HG03378 (cell line): ENCODE measurements at regions not wholly inside any gene's neighbourhood (a gene's known extent, or its start where the extent isn't known, plus 50 kb on each side); places are given as distances from the start of the nearest gene placed in this dataset.
"Not testable (repeated sequence)": the region's sequence is repeated elsewhere in the genome, so short reads cannot be mapped to it uniquely, and the experiment has no call there.

Source experiments
- ATAC-seq: cut with Tn5 transposase; IDR thresholded peaks from one replicate; pipeline ENCODE4 v1.9.1; 2021; ENCODE audit warnings: mild to moderate bottlenecking, moderate library complexity; ENCODE audit not compliant: unreplicated experiment

DNA sequence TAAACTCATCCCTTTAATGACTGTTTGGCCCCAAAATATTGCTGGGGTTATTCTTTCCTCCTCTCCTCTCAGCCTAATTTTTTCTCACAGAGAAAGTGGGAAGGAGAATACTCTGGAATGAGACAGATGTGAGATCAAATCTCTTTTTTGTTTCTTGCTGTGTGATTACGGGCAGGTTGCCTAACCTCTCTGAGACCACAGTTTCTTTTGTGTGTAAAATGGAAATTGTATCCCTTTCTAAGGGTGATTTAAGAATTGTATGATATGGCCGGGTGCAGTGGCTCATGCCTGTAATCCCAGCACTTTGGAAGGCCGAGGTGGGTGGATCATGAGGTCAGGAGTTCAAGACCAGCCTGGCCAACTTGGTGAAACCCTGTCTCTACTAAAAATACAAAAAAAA lies 111.5 kb upstream of the MRPS22 start:
- not testable (repeated sequence) for ATAC-seq

DNA sequence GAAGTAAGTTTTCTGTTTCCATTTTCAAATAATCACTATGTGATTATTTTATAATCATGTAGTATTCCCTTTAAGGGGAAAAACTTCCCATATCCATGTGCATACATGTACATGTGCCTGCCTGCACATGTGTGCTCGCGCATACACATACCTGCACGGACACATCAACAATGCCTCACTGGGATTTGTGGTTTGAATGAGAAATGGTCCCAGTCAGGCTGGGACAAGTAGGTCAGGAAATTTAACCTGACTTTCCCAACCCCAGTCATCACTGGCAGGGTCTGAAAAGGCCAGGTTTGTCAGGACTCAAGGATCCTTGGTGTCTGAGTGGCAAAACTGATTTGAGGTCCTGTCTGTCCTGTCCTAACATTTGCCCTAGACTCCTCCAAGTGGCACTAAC lies 109.3 kb upstream of the MRPS22 start:
- ATAC-seq, result no peak

DNA sequence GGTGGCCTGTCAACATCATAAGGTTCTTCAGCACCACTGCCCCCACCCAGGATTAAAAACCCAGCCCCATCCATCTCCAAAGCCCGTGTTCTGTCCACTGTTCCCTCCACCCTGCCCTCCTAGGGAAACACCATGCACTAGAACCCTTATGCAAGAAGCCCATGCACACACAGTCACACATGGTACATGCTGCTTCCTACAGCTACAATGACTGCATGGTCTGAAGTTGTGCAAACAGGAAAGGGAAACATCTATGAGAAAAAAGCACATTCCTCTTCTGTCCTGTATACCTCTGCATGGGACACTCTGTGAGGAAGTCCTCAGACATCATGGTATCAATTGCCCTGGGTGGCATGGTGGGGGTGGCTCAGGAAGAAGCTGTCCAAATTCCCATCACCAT lies 108.6 kb upstream of the MRPS22 start:
- ATAC-seq, result no peak

DNA sequence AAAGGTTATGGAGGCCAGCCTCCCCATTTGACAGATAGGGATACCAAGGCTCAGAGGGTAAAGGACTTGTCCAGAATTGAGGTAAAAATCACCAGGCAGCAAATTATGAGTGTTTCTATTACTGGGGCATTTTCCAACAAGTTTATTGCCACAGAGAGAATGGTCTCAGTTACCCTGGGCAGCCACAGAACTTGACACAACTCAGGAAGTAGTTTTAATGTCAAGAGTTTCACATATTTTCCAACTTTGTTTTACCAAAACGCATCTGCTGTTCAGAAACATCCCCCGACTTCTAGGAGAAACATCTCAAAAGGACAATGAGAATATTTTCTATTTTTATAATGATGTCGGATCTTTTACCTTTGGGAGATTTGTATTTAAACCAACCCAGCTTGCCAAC lies 107.5 kb upstream of the MRPS22 start:
- no peak for ATAC-seq

DNA sequence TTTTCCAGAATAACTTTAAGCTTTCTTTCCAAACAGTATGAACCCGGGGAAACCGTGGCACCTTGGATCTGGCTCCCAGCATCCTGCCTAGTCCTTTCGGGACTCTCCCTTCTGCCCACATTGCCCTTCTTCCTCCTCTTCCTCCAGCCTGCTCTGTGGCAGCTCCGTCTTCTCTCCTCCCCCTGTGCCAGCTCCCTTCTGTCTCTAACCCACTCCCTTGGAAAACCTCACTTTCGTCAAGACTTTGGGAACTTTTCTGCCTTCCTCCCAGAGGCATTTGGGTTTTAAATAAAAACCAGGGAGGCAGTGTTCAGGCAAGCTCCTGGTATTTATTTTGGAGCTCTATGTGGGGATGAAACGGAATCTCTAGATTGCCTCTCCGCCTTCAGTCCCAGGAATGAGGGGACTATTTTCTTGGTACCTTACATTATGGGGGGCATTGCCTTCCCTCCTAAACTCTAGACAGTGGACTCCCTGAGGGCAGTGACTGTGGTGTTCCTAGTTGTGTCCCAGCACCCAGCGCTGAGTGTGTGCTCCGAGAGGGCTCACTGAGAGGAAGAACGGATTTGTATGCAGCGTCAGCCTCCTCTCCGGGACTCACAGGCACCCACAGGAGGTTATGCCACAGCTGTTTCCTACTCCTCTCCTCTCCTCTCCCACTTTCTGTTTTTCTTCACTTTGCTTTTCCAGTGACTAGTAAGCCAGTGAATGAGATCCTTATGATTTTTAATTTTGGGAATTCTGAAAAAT lies 105.4 kb upstream of the MRPS22 start:
- ATAC-seq, result no peak

DNA sequence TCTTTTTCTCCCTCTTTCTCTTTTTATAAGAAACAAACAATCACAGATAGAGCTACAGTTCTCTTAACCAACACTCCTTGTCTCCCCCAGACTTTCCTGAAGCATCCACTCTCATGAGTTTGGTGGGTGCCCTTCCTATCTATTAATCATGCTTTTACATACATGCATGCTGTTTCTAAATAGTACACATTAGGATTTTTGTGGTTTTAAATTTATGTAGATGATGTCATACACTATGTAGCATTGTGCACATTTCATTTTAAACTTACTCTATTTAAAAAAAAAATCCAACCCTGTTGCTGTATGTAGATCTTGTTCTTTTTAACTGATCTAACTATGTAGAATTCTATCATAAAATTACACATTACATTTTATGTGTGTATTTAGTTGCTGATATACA lies 104.3 kb upstream of the MRPS22 start:
- ATAC-seq, result no peak

DNA sequence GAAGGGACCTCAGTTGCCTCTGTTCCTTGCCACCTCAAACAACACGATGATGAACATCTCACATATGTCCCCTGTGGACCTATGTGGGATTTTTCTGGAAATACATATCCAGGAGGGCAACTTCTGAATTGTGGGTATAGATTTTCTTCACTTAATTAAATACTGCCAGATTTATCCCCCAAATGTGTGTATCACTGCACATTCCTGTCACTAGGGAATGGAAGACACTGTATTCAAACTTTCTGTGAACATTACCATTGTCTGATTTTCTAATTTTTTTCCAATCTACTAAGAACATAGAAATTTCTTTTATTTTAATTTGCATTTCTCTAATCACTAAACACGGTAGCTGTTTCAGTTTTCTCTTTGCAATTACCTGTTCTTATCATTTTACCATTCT lies 102.0 kb upstream of the MRPS22 start:
- ATAC-seq, result no peak

DNA sequence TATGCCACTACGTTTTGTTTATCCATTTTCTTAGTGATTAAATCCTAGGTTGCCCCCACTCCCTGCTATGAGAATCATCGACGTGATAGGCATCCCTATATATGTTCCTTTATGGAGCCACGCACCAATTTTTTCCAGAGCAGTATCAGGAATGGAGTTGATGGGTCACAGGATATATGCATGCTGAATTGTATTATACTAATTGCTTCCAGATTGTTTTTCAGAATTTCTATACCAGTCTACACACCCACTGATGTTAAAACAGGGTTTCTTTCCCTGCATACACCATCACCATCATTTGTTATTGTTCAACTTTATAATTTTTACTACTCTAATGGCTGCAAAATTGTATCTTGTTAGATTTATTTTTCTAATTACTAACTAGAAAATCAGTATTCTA lies 100.1 kb upstream of the MRPS22 start:
- no peak for ATAC-seq

DNA sequence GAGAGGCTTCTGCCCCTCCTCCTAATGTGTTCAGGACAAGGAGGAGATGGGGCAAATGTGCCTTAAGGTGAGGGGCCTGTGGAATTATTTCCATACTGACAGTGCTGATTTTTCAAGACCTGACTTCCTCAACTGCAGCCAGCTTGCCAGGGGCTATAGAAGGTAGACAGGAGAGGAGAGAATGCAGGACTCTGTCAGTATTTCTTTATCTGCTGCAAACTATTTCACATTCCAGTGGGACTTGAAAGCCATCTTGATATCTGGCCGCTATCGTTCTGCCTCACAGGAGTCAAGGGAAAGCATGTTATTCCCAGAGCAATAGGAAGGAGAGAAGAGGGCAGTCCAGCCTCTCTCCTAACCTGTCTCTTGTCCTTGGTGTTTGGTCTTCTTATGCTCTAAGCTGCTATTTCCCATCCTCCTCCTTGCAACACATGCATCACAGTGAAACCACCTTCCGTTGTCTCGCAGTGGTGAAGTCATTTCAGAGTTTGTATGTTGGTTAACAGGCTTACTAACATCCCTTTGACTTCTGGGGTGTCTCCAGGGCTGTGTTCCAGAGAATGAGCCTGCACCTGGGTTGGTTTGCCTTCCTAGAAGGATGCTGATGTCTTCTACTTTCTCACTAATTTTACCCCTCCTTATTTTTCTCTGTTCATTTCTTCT lies 95.1 kb upstream of the MRPS22 start:
- no peak for ATAC-seq

DNA sequence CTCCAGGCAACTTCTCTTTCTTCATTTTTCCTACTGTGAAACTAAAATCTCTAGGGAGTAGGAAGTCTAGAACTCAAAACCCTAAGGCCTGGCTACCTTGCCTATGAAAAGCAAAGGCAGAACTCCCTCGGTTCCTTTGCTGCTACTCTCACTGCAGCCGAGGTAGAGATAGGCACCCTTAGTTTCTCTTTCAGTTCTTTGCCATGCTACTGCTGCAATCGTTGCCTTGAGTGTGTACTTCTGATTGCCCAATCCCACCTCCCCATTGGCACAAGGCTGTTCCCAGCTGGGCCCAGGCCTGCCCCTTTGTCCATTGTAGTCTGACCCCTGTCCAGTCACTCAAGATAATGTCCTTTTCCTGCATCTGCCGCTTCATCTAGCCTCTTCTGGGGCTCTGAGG lies 92.3 kb upstream of the MRPS22 start:
- ATAC-seq, result no peak

DNA sequence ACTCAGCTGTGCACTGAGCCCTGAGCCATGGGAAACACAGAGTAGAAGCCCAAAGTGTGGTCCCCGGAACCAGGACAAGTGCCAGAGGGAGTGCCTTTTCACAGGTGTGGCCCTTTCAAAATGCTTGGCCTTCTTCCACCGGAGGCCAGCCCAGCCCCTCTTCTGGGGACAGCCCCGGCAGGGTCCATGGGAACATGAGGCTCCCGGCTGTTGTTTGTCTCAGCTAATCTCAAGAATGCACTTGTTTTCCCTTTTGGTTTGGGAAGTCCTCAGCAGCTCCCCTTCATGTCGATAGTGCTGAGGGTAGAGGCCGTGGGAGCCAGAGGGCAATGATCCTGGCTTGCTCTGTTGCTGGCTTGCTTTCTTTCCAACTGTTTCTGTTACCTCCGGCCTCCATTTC lies 91.1 kb upstream of the MRPS22 start:
- ATAC-seq, result no peak

DNA sequence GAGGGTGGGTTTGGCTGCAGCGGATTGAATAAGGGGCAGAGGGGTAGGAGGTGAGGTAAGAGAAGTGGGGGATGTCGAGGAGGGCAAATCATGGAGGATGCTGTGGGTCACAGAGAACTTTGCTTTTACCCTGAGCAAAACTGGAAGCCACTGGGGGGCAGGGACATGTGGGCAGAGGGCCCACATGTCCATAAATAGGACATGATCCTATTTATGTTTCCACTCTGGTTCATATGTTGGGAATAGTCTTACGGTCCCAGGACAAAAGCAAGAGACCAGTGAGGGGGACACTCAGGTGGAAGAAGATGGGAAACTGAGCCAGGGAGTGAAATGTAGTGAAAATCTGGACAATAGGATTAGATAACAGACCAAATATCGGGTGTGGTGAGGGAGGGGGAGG lies 85.5 kb upstream of the MRPS22 start:
- no peak for ATAC-seq

DNA sequence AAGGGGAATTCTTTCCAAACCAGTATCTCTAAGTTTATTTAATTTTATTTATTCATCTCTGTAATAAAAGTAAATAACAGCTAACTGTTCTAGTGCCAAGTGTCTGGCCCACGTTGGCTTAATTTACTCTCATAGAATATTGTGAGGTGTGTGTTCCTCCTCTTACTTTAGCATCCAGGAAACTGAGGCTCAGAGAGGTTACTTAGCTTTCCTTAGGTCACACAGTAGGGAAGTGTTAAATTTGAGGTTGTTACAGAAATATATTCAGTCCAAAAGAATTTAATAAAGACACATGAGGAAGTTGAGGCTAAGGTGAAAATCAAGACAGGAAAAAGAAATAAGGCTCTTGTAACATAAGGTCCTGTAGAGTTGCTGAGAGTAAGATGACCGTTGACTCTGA lies 84.4 kb upstream of the MRPS22 start:
- ATAC-seq, result no peak

DNA sequence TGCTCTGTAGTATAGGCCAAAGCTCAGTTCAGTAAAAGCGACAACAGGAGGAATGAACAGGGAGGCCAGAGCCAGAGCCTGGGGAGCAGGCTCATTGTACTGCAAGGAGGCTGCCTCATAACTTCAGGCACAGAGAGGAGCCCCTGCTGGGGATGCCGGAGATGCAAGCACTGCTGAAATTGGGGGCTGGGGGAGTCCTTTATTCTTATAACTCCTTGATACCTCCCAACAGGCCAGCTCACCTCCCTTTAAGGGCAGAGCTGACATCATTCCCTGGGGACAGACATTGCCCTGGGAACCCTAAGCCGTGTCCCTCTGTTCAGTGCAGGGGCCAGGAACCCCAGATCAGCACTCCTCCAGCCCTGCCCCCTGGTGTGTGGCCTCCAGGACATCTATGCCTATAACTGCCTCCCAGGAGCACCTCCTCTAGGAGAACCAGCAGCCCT lies 83.8 kb upstream of the MRPS22 start:
- no peak for ATAC-seq

DNA sequence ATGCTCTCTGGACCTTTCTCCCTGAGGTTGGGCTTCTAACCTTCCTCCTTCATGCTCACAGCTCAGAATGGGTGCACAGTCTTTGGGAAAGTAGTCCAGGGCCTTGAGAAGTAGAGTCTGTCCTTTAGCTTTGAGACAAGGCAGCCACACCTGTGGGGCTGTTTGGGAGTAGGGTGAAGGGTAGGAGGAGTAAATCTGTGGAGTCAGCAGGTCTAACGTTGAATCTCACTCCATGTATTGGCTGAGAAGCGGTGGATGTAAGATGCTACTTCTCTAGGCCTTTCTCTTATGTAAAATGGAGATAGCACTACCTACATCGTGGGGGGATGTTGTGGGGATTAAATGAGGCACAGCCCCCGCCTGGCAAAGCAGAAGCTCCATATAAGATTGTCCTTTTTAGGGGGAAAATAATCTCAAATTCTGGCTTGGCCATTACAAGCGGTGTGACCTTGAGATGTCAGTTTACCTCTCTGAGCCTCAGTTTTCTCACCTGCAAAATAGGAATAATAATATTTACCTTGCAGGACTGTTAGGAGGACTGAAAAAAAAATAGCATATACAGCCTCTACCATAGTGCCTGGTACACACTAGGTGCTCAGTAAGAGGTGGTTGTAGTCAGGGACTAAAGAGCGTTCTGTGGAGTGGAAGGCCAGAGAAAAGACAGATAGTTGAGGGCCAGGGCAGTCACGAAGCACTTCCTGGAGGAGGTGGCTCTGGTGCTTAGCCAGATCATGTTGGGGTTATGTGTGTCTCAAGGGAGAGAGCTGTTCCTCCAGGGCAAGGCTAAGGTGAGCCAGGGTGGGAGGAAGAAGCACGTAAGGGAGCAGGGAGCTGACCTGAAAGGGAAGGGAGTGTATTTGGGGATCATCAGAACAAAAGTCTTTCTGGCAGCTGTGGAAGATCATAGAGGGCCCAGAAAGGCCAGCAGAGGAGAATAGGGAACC lies 82.8 kb upstream of the MRPS22 start:
- no peak for ATAC-seq

DNA sequence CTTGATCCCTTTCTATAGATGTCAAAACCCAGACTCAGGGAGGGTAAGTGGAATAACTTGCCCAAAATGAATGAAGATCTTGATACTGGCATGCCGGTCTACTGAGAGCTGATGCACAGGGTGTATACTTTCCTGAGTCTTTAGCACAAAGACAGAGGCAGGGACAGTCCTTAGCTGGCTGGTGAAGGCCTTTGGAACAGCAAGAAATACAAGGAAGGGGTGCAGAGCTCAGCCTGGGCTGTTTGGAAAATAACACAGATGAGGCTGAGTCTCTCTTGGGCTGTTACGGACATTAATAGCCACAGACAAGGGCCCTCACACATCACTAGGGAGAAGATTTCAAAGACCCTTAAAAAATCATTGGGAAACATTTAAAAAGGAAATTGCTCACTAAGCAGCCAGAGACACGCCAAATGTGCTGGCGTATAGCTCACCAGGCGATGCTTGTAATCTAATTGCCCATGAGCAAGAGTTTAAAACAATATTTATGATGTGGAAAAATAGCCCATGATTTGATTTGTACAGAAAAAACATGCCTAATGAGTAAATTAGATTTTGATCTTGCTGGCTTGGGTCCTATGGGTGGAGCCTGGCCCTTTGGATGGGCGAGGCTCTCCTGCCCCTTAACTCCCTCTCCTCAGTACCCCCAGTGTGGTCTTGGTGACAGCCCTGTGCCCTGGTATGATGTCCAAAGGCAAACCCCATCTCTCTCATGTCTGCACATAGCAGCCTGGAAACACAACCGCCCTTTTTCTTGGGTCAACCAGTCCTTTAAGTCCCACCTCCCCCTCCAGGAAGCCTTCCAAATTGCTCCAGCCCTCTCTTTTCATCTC lies 81.8 kb upstream of the MRPS22 start:
- ATAC-seq, result no peak

DNA sequence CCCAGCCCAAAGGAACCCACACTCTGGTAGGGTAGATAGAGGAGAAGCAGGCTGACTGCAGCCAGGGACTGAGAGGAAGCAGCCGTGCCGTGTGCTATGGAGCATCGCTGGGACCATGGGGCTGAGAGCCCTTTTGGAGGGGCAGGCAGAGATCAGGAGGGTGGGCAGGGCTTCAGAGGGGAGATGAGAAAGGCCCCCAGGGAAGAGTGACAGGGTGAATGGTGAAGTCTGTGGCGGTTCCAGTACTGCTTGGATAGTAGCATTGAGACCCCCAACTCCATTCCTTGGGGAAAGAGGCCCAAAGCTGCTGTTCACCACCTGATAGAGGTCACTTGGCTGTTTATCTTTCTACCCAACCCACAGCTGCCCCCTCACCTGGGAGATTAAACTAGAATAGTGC lies 80.0 kb upstream of the MRPS22 start:
- no peak for ATAC-seq

DNA sequence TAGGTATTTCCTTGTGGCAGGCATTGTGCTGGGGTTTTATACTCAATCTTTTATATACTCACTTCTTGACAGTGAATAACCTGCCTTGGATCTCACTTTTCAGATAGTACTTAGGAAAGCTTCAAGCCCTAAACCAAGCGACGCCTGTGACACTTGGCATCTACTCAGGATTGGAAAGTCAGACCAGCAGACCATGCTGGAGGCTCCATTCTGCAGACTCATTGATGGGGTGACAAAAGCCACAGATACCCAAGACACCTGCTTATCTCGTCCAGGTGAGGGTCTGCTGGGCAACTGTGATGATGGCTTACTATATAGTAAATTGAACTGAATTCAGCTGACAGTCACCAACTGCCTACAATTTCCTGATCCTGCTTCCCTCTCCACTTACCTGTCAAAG lies 79.4 kb upstream of the MRPS22 start:
- ATAC-seq, result no peak

DNA sequence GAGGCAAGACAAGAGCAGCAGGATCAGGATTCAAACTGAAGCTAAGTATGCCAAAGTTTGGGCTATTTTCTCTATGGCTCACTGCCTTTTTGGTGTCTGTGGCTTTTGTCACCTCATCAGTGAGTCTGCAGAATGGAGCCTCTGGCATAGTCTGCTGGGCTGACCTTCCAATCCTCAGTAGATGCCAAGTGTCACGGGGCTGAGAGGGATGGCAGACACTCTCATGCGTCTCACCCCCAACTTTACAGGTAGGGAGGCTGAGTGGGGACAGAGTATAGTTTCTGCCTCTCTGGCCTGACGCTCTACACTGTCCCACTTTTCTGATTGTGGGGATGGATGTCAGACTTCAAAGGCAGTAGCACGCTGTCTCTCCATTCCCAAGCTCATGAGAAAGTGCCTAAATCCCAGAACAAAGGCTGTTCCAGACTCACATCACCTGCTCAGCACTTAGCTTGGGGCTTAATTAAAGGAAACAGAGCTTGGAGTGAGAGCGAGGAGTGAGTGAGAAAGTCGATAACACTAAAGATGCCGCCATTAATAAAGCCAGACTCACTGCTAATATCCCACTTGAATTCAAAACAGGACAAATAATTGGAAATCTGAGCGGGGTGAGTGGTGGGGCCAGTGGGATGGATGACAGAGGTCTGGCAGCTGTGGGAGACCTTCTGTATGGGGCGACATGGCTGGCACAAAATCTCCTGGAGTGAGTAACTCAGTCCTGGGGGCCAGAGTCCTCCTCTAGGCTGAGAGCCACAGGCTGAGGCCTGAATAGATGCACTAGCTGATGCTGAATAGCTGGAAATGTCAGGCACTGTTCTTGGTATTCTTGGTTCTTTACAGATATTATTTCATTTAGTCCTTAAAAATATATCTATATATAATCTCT lies 78.4 kb upstream of the MRPS22 start:
- ATAC-seq, result no peak
